ENCODE measurements at regions not wholly inside any gene's neighbourhood (a gene's known extent, or its start where the extent isn't known, plus 50 kb on each side); places are given as distances from the start of the nearest gene placed in this dataset.

GRCh38 chr13:61795580-61795979 lies 379.9 kb upstream of the PCDH20 start:
- H3K9me3 ChIP-seq (replicated peaks; ENCODE audit: control insufficient read depth, low read depth, low read length) = no peaks in the 10 kb centered on the region
- WGBS (ENCODE audit: insufficient coverage) = no CpG with 5 or more reads among the region's 1 CpG
- no peak overlapping the region for H3K4me3 ChIP-seq (ENCODE audit: low read length)
- H3K27ac ChIP-seq (ENCODE audit: low read length) = no peak overlapping the region
- DNase-seq = peak; percentile 34
- H3K36me3 ChIP-seq (ENCODE audit: control insufficient read depth, insufficient read depth, low read length) = no peaks in the 10 kb centered on the region
- H3K4me1 ChIP-seq (ENCODE audit: control insufficient read depth, insufficient read depth, low read length) = no peaks in the 10 kb centered on the region
- no peaks in the 10 kb centered on the region for H3K27me3 ChIP-seq (ENCODE audit: control insufficient read depth, insufficient read depth, low read length)

GRCh38 chr13:61779456-61779855 lies 363.8 kb upstream of the PCDH20 start:
- no peak overlapping the region for H3K4me3 ChIP-seq (ENCODE audit: low read length)
- H3K27ac ChIP-seq (ENCODE audit: low read length) = no peak overlapping the region
- no peaks in the 10 kb centered on the region for H3K27me3 ChIP-seq (ENCODE audit: control insufficient read depth, insufficient read depth, low read length)
- no CpG with 5 or more reads among the region's 3 CpGs for WGBS (ENCODE audit: insufficient coverage)
- DNase-seq = no peak
- H3K36me3 ChIP-seq (ENCODE audit: control insufficient read depth, insufficient read depth, low read length) = no peaks in the 10 kb centered on the region
- H3K4me1 ChIP-seq (ENCODE audit: control insufficient read depth, insufficient read depth, low read length) = peaks cover 5% of the 10 kb centered on the region
- no peaks in the 10 kb centered on the region for H3K9me3 ChIP-seq (replicated peaks; ENCODE audit: control insufficient read depth, low read depth, low read length)

DNA sequence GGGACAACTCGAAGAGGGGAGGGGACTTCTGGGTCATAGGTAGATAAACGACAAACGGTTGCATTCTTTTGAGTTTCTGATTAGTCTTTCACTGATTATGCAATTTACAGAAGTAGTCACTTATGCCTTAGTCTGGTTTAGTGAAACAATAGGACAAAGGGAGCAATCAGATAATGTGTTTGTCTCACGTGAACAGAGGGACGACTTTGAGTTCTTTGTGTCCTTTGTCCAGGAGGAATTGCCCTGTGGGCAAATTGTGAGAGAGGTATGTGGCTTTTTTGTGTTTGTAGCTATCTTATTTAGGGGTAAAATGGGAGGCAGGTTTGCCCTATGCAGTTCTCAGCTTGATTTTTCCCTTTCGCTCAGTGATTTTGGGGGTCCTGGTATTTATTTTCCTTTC lies 362.9 kb upstream of the PCDH20 start:
- Histone ChIP-seq H3K27me3 (ENCODE audit: control insufficient read depth, insufficient read depth, low read length) (no peaks in the 10 kb centered on the region), H3K36me3 (ENCODE audit: control insufficient read depth, insufficient read depth, low read length) (no peaks in the 10 kb centered on the region), H3K27ac (ENCODE audit: low read length) (no peak overlapping the region), H3K4me3 (ENCODE audit: low read length) (no peak overlapping the region), H3K4me1 (ENCODE audit: control insufficient read depth, insufficient read depth, low read length) (peaks cover 5% of the 10 kb centered on the region), H3K9me3 (replicated peaks; ENCODE audit: control insufficient read depth, low read depth, low read length) (no peaks in the 10 kb centered on the region)
- WGBS (ENCODE audit: insufficient coverage) = 83% methylated on average over 3 of the region's 6 CpGs
- DNase-seq = no peak

DNA sequence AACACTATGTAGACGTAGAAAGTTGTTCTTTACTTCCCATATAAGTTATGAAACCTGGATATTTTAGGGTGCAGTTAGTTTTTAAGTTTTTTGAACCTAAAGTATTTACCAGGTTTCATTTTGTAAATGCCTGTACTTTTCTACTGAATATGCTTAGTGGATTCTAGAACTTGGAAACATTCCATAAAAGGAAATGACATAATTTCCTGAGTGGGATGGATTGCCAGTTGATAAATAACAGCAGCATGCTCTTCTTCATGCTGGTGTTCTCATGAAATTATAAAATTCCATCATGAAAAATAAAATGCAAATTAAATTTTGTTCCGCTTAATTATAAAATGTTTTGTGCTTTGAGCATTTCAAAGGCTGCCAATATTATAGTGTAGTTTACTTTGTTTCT lies 362.2 kb upstream of the PCDH20 start:
- H3K27ac ChIP-seq (ENCODE audit: low read length) = peak overlapping the region; percentile 23
- no peak overlapping the region for H3K4me3 ChIP-seq (ENCODE audit: low read length)
- H3K9me3 ChIP-seq (replicated peaks; ENCODE audit: control insufficient read depth, low read depth, low read length) = no peaks in the 10 kb centered on the region
- DNase-seq = peak; percentile 85
- peaks cover 5% of the 10 kb centered on the region for H3K4me1 ChIP-seq (ENCODE audit: control insufficient read depth, insufficient read depth, low read length)
- H3K27me3 ChIP-seq (ENCODE audit: control insufficient read depth, insufficient read depth, low read length) = no peaks in the 10 kb centered on the region
- no peaks in the 10 kb centered on the region for H3K36me3 ChIP-seq (ENCODE audit: control insufficient read depth, insufficient read depth, low read length)
- WGBS (ENCODE audit: insufficient coverage) = no CpG with 5 or more reads among the region's 2 CpGs

- H3K36me3 ChIP-seq (ENCODE audit: control insufficient read depth, insufficient read depth, low read length) = no peaks in the 10 kb centered on the region
- H3K4me3 ChIP-seq (ENCODE audit: low read length) = no peak overlapping the region
- no peaks in the 10 kb centered on the region for H3K9me3 ChIP-seq (replicated peaks; ENCODE audit: control insufficient read depth, low read depth, low read length)
- peak; percentile 63 for DNase-seq
- peaks cover 5% of the 10 kb centered on the region for H3K4me1 ChIP-seq (ENCODE audit: control insufficient read depth, insufficient read depth, low read length)
- 26% methylated on average over 3 of the region's 3 CpGs for WGBS (ENCODE audit: insufficient coverage)
- H3K27ac ChIP-seq (ENCODE audit: low read length) = peak overlapping the region; percentile 23
- no peaks in the 10 kb centered on the region for H3K27me3 ChIP-seq (ENCODE audit: control insufficient read depth, insufficient read depth, low read length)
These were observed 361.6 kb upstream of the PCDH20 start for GRCh38 chr13:61777271-61777670.

GRCh38 chr13:61774903-61775302 lies 359.3 kb upstream of the PCDH20 start:
- no peaks in the 10 kb centered on the region for H3K36me3 ChIP-seq (ENCODE audit: control insufficient read depth, insufficient read depth, low read length)

GRCh38 chr13:61770681-61771080 lies 355.0 kb upstream of the PCDH20 start:
- 64% methylated on average over 2 of the region's 4 CpGs for WGBS (ENCODE audit: insufficient coverage)

More at GRCh38 chr13:61774903-61775302, 359.3 kb upstream of the PCDH20 start:
- H3K9me3 ChIP-seq (replicated peaks; ENCODE audit: control insufficient read depth, low read depth, low read length) = no peaks in the 10 kb centered on the region
- no peak overlapping the region for H3K27ac ChIP-seq (ENCODE audit: low read length)
- peaks cover 5% of the 10 kb centered on the region for H3K4me1 ChIP-seq (ENCODE audit: control insufficient read depth, insufficient read depth, low read length)
- no peak overlapping the region for H3K4me3 ChIP-seq (ENCODE audit: low read length)
- H3K27me3 ChIP-seq (ENCODE audit: control insufficient read depth, insufficient read depth, low read length) = no peaks in the 10 kb centered on the region
- no peak for DNase-seq

DNA sequence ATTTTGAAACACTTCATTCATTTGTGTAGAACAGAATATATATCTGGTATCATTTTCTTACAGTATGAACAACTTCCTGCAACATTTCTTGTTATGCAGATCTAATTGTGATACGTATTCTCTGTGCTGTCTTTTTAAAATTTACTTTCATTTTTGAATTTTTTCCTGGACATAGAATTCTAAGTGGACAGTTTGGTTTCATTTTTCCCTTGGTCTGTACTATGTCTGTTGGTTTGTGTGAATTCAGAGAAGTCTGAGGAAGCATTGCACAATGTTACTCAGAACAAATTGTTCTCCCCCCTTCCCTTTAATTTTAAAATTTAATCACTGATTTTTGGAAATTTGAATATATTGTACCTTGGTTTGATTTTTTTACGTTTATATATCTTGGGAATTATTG lies 352.5 kb upstream of the PCDH20 start:
- Histone ChIP-seq H3K9me3 (replicated peaks; ENCODE audit: control insufficient read depth, low read depth, low read length) (no peaks in the 10 kb centered on the region), H3K4me1 (ENCODE audit: control insufficient read depth, insufficient read depth, low read length) (no peaks in the 10 kb centered on the region), H3K27me3 (ENCODE audit: control insufficient read depth, insufficient read depth, low read length) (no peaks in the 10 kb centered on the region), H3K36me3 (ENCODE audit: control insufficient read depth, insufficient read depth, low read length) (no peaks in the 10 kb centered on the region), H3K27ac (ENCODE audit: low read length) (no peak overlapping the region), H3K4me3 (ENCODE audit: low read length) (no peak overlapping the region)
- no peak for DNase-seq
- WGBS (ENCODE audit: insufficient coverage) = no CpG with 5 or more reads among the region's 2 CpGs

More at GRCh38 chr13:61770681-61771080, 355.0 kb upstream of the PCDH20 start:
- Histone ChIP-seq H3K4me3 (ENCODE audit: low read length) (no peak overlapping the region), H3K4me1 (ENCODE audit: control insufficient read depth, insufficient read depth, low read length) (no peaks in the 10 kb centered on the region), H3K27me3 (ENCODE audit: control insufficient read depth, insufficient read depth, low read length) (no peaks in the 10 kb centered on the region), H3K36me3 (ENCODE audit: control insufficient read depth, insufficient read depth, low read length) (no peaks in the 10 kb centered on the region), H3K27ac (ENCODE audit: low read length) (no peak overlapping the region), H3K9me3 (replicated peaks; ENCODE audit: control insufficient read depth, low read depth, low read length) (no peaks in the 10 kb centered on the region)
- no peak for DNase-seq

GRCh38 chr13:61766667-61767058 lies 351.0 kb upstream of the PCDH20 start:
- WGBS (ENCODE audit: insufficient coverage) = 92% methylated on average over 4 of the region's 11 CpGs

DNA sequence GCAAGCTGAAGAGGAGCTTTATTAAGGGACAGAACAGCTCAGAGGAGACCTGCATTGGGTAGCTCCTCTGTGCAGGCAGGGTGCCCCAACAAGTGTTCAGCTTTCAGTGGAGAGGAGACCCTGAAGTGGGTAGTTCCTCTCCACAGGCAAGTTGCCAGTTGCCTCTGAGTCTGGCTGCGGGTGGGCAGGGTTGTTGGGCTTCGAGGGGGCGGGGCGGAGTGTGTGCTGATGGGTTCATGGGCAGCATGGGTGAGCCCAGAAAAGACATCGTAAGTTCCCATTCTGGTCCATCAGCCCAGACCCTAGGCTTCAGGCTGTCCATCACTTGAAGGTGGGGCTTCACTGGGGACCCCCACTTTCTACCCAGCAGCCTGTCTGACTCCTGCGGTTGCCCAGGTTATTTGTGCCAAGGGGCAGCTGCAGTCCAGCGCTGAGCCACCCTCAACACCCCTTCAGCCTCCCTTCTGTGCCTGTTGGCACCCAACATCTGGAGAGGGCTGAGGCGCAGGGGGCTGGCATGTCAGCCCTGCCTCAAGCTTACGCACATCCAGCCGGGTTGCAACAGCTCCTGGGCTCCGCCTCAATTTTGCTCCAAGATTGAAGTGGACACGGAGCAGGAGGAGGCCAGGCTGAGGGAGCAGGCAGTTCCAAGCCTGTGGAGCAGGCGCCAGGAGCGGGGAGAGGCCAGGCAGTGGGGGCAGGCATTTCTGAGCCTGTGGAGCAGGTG lies 350.5 kb upstream of the PCDH20 start:
- no peaks in the 10 kb centered on the region for H3K36me3 ChIP-seq (ENCODE audit: control insufficient read depth, insufficient read depth, low read length)
- 88% methylated on average over 11 of the region's 14 CpGs for WGBS (ENCODE audit: insufficient coverage)

More at GRCh38 chr13:61766667-61767058, 351.0 kb upstream of the PCDH20 start:
- H3K4me1 ChIP-seq (ENCODE audit: control insufficient read depth, insufficient read depth, low read length) = no peaks in the 10 kb centered on the region
- H3K4me3 ChIP-seq (ENCODE audit: low read length) = no peak overlapping the region
- no peaks in the 10 kb centered on the region for H3K36me3 ChIP-seq (ENCODE audit: control insufficient read depth, insufficient read depth, low read length)
- no peak overlapping the region for H3K27ac ChIP-seq (ENCODE audit: low read length)
- H3K9me3 ChIP-seq (replicated peaks; ENCODE audit: control insufficient read depth, low read depth, low read length) = no peaks in the 10 kb centered on the region
- no peaks in the 10 kb centered on the region for H3K27me3 ChIP-seq (ENCODE audit: control insufficient read depth, insufficient read depth, low read length)
- no peak for DNase-seq

More for the DNA sequence above, 350.5 kb upstream of the PCDH20 start:
- Histone ChIP-seq H3K9me3 (replicated peaks; ENCODE audit: control insufficient read depth, low read depth, low read length) (no peaks in the 10 kb centered on the region), H3K4me3 (ENCODE audit: low read length) (no peak overlapping the region), H3K4me1 (ENCODE audit: control insufficient read depth, insufficient read depth, low read length) (no peaks in the 10 kb centered on the region), H3K27me3 (ENCODE audit: control insufficient read depth, insufficient read depth, low read length) (no peaks in the 10 kb centered on the region), H3K27ac (ENCODE audit: low read length) (no peak overlapping the region)
- DNase-seq = no peak
